Large intestine (tissue), 3 donors: ENCODE measurements at regions not wholly inside any gene's neighbourhood (a gene's known extent, or its start where the extent isn't known, plus 50 kb on each side); places are given as distances from the start of the nearest gene placed in this dataset.

Experiments
- DNase-seq, 2 donors: peaks; one replicate each; pipeline versions ENCODE4 v3.0.0 to v3.0.0-alpha.2; 2013
- H3K27ac ChIP-seq: one replicate; pipeline ENCODE4 v1.5.1; 2013; ENCODE audit warnings: low read length
- H3K27me3 ChIP-seq: 2 replicates; pipeline ENCODE4 v1.6.1; 2013; ENCODE audit warnings: low read length; ENCODE audit not compliant: control insufficient read depth, insufficient read depth
- H3K36me3 ChIP-seq: 2 replicates; pipeline ENCODE4 v1.6.1; 2013; ENCODE audit warnings: low read length; ENCODE audit not compliant: control insufficient read depth, insufficient read depth
- H3K4me1 ChIP-seq: one replicate; pipeline ENCODE4 v1.6.1; 2013; ENCODE audit warnings: low read length; ENCODE audit not compliant: control insufficient read depth, insufficient read depth
- H3K4me3 ChIP-seq: one replicate; pipeline ENCODE4 v1.5.1; 2013; ENCODE audit warnings: low read length
- H3K9me3 ChIP-seq: one replicate; pipeline ENCODE4 v1.6.1; 2013; ENCODE audit warnings: mild to moderate bottlenecking, low read depth, low read length, moderate library complexity; ENCODE audit not compliant: control insufficient read depth
- WGBS: methylation state at CpG from one replicate; pipeline ENCODE4 v1.1.5; 2013; ENCODE audit warnings: low lambda C conversion rate; ENCODE audit not compliant: insufficient coverage; 5-methylcytosine and 5-hydroxymethylcytosine counted together

- H3K27me3 ChIP-seq: peaks cover under 1% of the 10 kb centered on the region
- no peaks in the 10 kb centered on the region for H3K9me3 ChIP-seq
- no peaks in the 10 kb centered on the region for H3K36me3 ChIP-seq
- no peaks in the 10 kb centered on the region for H3K4me1 ChIP-seq
- no peak overlapping the region for H3K27ac ChIP-seq
- DNase-seq: no peak
- no peak overlapping the region for H3K4me3 ChIP-seq
- no CpG with 5 or more reads among the region's 4 CpGs for WGBS
These were observed 75.9 kb downstream of the BBS10 start for GRCh38 chr12:76272287-76272686.

DNA sequence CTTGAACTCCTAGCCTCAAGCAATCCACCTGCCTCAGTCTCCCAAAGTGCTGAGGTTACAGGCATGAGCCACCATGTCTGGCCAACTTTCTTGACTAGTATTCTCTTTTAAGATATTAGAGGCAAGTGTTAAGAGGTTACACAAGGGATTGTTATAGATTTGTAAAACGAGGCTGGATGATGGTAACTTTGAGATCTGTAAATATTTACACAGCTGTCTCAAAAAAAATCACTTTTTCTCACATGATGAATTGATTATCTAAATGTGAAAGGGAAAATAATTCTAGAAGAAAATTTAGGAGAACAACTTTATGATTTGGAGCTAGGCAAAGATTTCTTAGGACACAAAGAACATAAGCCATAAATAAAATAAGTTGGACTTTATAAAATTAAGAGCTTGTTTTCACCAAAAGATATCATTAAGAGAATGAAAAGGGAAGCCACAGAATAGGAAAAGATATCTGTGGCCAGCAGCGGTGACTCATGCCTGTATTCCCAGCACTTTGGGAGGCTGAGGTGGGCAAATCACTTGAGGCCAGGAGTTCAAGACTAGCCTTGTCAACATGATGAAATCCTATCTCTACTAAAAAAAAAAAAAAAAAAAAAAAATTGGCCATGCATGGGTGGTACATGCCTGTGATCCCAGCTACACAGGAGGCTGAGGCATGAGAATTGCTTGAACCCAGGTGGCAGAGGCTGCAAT is 77.4 kb downstream of the BBS10 start:
- H3K9me3 ChIP-seq: no peaks in the 10 kb centered on the region
- H3K27me3 ChIP-seq: peaks cover 2% of the 10 kb centered on the region
- DNase-seq: no peak
- no peak overlapping the region for H3K27ac ChIP-seq
- WGBS: 14% methylated on average over 1 of the region's 2 CpGs
- H3K4me1 ChIP-seq: no peaks in the 10 kb centered on the region
- H3K4me3 ChIP-seq: no peak overlapping the region
- no peaks in the 10 kb centered on the region for H3K36me3 ChIP-seq

DNA sequence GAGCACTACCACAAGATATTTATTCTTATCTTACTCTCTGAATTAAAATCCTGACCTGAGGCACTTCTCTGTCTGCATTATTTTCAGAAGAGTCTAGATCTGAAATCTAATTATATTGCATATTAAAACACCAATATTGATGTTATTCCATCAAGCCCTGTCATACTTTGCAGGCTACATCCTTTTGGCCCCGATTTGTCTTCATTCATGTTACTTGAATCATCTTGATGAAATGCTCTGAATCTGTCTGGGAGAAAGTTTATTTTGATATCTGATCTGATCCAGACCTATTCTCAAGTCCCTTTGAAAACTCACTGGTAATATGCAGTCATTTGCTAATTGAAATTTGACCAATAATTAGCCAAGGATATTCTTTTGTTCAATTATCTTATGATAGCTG is 79.9 kb downstream of the BBS10 start:
- WGBS: no CpG with 5 or more reads among the region's 1 CpG
- H3K36me3 ChIP-seq: no peaks in the 10 kb centered on the region
- DNase-seq: no peak

GRCh38 chr12:76266797-76267196 is 81.4 kb downstream of the BBS10 start:
- no CpG with 5 or more reads among the region's 2 CpGs for WGBS
- no peaks in the 10 kb centered on the region for H3K36me3 ChIP-seq
- no peak overlapping the region for H3K4me3 ChIP-seq
- peaks cover 2% of the 10 kb centered on the region for H3K27me3 ChIP-seq
- H3K27ac ChIP-seq: no peak overlapping the region
- no peaks in the 10 kb centered on the region for H3K4me1 ChIP-seq
- no peak for DNase-seq
- H3K9me3 ChIP-seq: no peaks in the 10 kb centered on the region

More for the DNA sequence above, 79.9 kb downstream of the BBS10 start:
- Histone ChIP-seq H3K4me3 (no peak overlapping the region), H3K4me1 (no peaks in the 10 kb centered on the region), H3K9me3 (no peaks in the 10 kb centered on the region), H3K27me3 (peaks cover 2% of the 10 kb centered on the region), H3K27ac (no peak overlapping the region)

DNA sequence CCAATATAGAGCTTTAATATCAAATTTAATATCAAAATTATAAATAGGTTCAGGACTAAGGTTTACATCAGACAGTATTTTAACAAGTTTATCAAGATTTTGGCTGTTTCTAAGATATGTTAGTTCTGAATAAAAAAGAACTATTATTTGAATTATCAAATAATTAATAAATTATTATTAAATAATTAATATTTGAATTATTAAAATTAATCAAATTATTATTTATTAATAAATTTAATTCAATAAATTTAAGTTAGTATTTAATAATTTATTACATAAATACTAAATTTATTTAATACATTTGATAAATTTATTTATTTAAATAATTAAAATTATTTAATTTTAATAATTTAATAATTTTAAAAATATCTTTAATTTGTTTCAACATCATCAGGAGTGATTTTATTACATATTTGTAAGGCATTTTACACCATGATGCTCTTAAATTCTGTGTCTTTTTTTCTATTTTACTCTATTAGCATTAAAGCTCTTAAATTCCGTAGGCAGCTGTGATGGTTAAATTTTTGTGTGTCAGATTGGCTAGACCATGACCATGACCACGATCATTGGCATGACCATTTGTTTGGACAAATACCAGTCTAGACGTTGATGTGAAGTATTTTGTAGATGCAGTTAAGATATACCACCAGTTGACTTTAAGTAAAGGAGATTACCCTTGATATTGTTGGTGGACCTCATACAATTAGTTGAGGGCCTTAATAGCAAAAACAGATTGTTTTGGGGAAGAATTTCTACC is 82.6 kb downstream of the BBS10 start:
- no peak overlapping the region for H3K4me3 ChIP-seq
- no peak overlapping the region for H3K27ac ChIP-seq
- H3K27me3 ChIP-seq: peaks cover 2% of the 10 kb centered on the region
- H3K9me3 ChIP-seq: no peaks in the 10 kb centered on the region
- no peak for DNase-seq
- no peaks in the 10 kb centered on the region for H3K4me1 ChIP-seq
- no peaks in the 10 kb centered on the region for H3K36me3 ChIP-seq
- WGBS: no CpG with 5 or more reads among the region's 3 CpGs

DNA sequence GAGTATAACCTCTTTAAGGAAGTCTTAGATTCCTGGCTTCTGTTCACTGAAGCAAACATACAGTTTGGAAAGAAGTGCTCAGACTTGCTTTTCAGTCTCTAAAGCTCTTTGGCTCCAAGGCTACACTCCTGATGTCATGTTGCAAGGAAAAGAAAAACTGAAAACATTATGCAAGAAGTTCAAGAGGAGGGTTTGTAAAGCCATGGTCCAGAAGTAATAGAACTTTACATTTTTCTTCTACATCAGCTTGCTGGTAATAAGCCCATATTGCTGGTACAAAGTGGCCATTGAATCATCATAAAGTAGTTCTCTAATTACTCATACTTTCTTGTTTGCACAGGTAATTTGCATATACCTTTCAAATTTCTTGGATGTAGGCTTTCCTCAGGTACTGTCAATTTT is 83.6 kb downstream of the BBS10 start:
- no peak overlapping the region for H3K4me3 ChIP-seq
- peaks cover 2% of the 10 kb centered on the region for H3K27me3 ChIP-seq
- no peaks in the 10 kb centered on the region for H3K9me3 ChIP-seq
- no peaks in the 10 kb centered on the region for H3K36me3 ChIP-seq
- no peak for DNase-seq
- no peak overlapping the region for H3K27ac ChIP-seq
- H3K4me1 ChIP-seq: no peaks in the 10 kb centered on the region

DNA sequence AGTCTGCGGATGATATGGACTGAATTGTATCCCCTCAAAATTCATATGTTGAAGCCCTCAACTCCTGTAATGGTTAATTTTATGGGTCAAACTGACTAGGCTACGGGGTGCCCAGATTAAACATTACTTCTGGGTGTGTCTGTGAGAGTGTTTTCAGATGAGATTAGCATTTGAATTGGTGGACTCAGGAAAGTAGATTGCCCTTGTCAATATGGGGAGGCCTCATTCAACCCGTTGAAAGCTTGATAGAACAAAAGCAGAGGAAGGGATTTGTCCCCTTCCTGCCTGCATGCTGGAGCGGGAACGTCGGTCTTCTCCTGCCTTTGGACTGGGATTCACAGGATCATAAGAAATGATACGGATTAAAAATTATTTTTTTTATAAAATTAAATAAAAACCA is 84.5 kb downstream of the BBS10 start:
- Histone ChIP-seq H3K9me3 (no peaks in the 10 kb centered on the region), H3K4me1 (no peaks in the 10 kb centered on the region), H3K27me3 (peaks cover 2% of the 10 kb centered on the region), H3K4me3 (no peak overlapping the region), H3K36me3 (no peaks in the 10 kb centered on the region), H3K27ac (no peak overlapping the region)
- WGBS: 70% methylated on average over 4 of the region's 7 CpGs
- no peak for DNase-seq

DNA sequence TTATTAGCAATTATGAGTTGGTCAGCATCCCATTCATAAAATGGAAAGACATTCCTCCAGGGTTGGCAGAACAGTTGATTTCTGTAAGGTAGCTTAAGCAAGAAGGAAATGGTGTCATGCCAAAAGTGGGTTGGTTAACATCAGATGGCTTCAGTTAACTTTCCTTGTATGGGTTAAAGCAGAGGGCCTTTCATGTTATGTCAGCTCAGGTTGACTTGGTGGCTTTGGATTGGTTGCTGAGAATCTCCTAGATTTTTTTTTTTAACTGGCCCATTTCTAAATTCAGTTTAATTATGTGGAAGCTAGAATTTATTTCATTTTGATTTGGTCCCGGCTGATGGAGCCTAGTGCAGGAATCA is 87.8 kb downstream of the BBS10 start:
- no peak for DNase-seq
- Histone ChIP-seq H3K9me3 (no peaks in the 10 kb centered on the region), H3K27me3 (no peaks in the 10 kb centered on the region), H3K4me3 (no peak overlapping the region), H3K4me1 (no peaks in the 10 kb centered on the region), H3K36me3 (no peaks in the 10 kb centered on the region), H3K27ac (no peak overlapping the region)
- 100% methylated on average over 1 of the region's 1 CpG for WGBS

GRCh38 chr12:76259660-76260389 is 88.4 kb downstream of the BBS10 start:
- H3K27ac ChIP-seq: no peak overlapping the region

GRCh38 chr12:76259106-76259505 is 89.1 kb downstream of the BBS10 start:
- Histone ChIP-seq H3K9me3 (no peaks in the 10 kb centered on the region), H3K36me3 (no peaks in the 10 kb centered on the region), H3K27me3 (no peaks in the 10 kb centered on the region), H3K4me1 (no peaks in the 10 kb centered on the region), H3K27ac (no peak overlapping the region), H3K4me3 (no peak overlapping the region)
- DNase-seq: no peak
- no CpG with 5 or more reads among the region's 1 CpG for WGBS

More at GRCh38 chr12:76259660-76260389, 88.4 kb downstream of the BBS10 start:
- Histone ChIP-seq H3K36me3 (no peaks in the 10 kb centered on the region), H3K27me3 (no peaks in the 10 kb centered on the region), H3K4me3 (no peak overlapping the region), H3K4me1 (no peaks in the 10 kb centered on the region), H3K9me3 (no peaks in the 10 kb centered on the region)
- no peak for DNase-seq
- no CpG with 5 or more reads among the region's 4 CpGs for WGBS
